Left ventricle myocardium inferior (tissue), 1 donor: ENCODE measurements at regions not wholly inside any gene's neighbourhood (a gene's known extent, or its start where the extent isn't known, plus 50 kb on each side); places are given as distances from the start of the nearest gene placed in this dataset.

ENCODE experiments used
- DNase-seq: peaks from one replicate; pipeline ENCODE4 v3.0.0-alpha.2; 2020
- H3K27ac ChIP-seq: fragments of 200-600 bp; replicated peaks from 2 replicates; pipeline ENCODE4 v1.8.0; 2021
- H3K27me3 ChIP-seq: fragments of 200-600 bp; 2 replicates; pipeline ENCODE4 v1.8.0; 2021; ENCODE audit warnings: low read depth
- H3K36me3 ChIP-seq: fragments of 200-600 bp; 2 replicates; pipeline ENCODE4 v1.8.0; 2021
- H3K4me1 ChIP-seq: fragments of 200-600 bp; 2 replicates; pipeline ENCODE4 v1.8.0; 2021
- H3K4me3 ChIP-seq: fragments of 200-600 bp; 2 replicates; pipeline ENCODE4 v1.8.0; 2021; ENCODE audit warnings: mild to moderate bottlenecking, moderate library complexity
- H3K9me3 ChIP-seq: fragments of 200-600 bp; replicated peaks from 2 replicates; pipeline ENCODE4 v1.8.0; 2021
- intact Hi-C: fragments of 100-400 bp; cut with micrococcal nuclease; formaldehyde crosslinking; loops from one replicate; pipeline ENCODE4 v1.11.0; 2022
- TF ChIP-seq, protein P1 (sequence below): fragments of 200-600 bp; IDR thresholded peaks from 2 replicates; pipeline ENCODE4 v1.8.0; 2021; ENCODE audit warnings: antibody characterized with exemption, mild to moderate bottlenecking, borderline replicate concordance
- donor health status: DM: no; HTN: yes; CAD: no; lungs with severe emphysema.

DNA sequence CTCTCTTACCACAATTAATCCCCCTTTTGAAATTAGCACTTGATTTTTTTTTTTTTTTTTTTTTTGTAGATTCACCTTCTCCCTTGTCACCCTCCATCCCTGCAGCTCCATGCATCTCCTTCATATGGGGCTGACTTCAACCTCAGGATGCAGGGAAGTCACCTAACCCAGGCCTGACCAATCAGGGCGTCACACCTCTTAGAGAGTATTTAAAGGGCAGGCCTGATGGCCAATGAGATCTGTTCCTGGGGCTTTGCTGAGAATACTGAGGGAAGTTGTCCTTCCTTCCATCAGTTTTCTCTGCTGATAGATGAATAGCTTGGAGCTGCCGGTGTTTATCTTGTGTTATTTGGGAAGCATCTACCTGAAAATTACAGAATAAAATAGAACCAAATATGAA is 1104.7 kb upstream of the TMEM132C start:
- Histone ChIP-seq H3K27ac (no peak overlapping the region), H3K36me3 (no peaks in the 10 kb centered on the region), H3K4me3 (no peak overlapping the region), H3K27me3 (no peaks in the 10 kb centered on the region), H3K4me1 (peaks cover 10% of the 10 kb centered on the region), H3K9me3 (no peaks in the 10 kb centered on the region)
- TF ChIP-seq, protein P1, sequence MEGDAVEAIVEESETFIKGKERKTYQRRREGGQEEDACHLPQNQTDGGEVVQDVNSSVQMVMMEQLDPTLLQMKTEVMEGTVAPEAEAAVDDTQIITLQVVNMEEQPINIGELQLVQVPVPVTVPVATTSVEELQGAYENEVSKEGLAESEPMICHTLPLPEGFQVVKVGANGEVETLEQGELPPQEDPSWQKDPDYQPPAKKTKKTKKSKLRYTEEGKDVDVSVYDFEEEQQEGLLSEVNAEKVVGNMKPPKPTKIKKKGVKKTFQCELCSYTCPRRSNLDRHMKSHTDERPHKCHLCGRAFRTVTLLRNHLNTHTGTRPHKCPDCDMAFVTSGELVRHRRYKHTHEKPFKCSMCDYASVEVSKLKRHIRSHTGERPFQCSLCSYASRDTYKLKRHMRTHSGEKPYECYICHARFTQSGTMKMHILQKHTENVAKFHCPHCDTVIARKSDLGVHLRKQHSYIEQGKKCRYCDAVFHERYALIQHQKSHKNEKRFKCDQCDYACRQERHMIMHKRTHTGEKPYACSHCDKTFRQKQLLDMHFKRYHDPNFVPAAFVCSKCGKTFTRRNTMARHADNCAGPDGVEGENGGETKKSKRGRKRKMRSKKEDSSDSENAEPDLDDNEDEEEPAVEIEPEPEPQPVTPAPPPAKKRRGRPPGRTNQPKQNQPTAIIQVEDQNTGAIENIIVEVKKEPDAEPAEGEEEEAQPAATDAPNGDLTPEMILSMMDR, result no peak
- intact Hi-C loops, result no loop called here
- no peak for DNase-seq

DNA sequence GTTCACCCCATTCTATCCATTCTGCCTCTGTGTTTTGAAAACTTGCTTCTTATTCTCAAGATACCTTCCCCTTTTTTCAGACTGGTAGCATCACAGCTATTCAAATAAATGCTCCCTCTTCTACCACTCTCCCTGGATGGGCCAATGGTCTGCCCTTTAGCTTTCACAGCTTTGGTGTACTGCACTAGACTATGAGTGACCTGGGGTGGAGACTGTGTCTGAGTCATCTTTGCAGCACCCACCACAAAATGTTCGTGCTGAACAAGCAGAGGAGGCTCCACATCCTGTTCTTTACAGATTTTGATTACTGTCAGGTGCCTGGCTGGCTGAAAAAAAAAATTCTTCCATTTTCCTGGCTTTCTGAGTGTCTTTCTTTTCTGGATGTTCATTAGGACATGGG is 1104.1 kb upstream of the TMEM132C start:
- intact Hi-C loops, result no loop called here
- no peaks in the 10 kb centered on the region for H3K27me3 ChIP-seq
- no peak overlapping the region for H3K4me3 ChIP-seq
- H3K4me1 ChIP-seq, result peaks cover 10% of the 10 kb centered on the region
- no peak for DNase-seq
- H3K9me3 ChIP-seq, result no peaks in the 10 kb centered on the region
- H3K27ac ChIP-seq, result peak overlapping the region; percentile 86
- H3K36me3 ChIP-seq, result no peaks in the 10 kb centered on the region
- TF ChIP-seq, protein P1, result no peak

DNA sequence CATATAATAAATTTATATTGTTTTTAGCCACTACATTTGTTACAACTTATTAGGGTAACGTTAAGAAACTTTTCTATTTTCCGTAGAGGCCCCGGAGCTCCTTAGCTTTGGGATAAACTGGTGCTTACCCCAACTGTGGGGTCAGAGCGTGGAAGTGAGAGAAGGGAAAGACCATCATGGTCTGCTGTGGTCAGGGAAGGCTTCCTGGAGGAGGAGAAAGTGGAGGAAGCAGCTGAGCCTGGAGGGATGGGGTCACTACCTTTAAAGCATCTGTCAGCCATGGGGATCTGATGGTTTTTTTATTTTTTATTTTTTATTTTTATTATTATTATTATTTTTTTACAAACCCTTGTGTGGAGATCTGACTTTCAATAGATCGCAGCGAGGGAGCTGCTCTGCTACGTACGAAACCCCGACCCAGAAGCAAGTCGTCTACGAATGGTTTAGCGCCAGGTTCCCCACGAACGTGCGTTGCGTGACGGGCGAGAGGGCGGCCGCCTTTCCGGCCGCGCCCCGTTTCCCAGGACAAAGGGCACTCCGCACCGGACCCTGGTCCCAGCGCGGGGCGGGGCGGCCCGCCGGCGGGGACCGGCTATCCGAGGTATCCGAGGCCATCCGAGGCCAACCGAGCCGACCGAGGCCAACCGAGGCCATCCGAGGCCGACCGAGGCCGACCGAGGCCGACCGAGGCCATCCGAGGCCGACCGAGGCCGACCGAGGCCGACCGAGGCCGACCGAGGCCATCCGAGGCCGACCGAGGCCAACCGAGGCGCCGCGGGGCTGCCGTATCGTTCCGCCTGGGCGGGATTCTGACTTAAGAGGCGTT is 1101.2 kb upstream of the TMEM132C start:
- peak; percentile 84 for DNase-seq
- peaks cover 10% of the 10 kb centered on the region for H3K4me1 ChIP-seq
- H3K36me3 ChIP-seq, result no peaks in the 10 kb centered on the region
- intact Hi-C loops, result no loop called here
- TF ChIP-seq, protein P1, result no peak
- H3K27ac ChIP-seq, result peak overlapping the region; percentile 86
- H3K4me3 ChIP-seq, result peak overlapping the region; percentile 67
- H3K27me3 ChIP-seq, result peaks cover 16% of the 10 kb centered on the region
- H3K9me3 ChIP-seq, result no peaks in the 10 kb centered on the region

DNA sequence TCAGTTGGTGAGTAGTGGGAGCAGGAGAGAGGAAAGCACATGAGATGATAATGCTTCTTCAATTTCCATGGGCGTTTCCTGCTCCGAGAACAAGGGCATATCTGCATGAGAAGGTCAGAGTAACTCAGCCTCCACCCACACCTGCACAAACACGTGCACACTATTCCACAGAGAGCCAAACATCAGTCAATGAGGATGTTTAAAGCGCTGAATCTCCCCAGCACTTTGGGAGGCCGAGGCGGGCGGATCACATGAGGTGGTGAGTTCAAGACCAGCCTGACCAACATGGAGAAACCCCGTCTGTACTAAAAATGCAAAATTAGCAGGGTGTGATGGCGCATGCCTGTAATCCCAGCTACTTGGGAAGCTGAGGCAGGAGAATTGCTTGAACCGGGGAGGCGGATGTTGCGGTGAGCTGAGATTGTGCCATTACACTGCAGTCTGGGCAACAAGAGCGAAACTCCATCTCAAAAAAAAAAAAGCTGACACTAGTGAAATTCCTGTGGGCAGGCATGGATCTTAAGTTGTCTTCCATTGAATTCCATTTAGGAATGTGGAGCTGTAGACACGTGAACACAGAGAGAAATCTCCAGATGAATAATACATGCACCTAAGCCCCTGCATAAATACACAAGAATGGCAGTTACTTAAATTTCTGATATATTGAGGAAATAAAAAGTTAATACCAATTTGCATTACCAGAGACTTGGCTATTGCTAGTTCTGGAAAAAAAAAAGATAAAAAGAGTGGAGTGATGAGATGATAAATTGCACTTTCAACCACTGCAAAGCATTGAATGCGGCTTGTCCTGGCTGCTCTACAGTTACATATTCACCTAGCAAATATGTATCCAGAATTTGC is 1097.4 kb upstream of the TMEM132C start:
- H3K9me3 ChIP-seq, result peaks cover 5% of the 10 kb centered on the region
- H3K4me1 ChIP-seq, result peaks cover 4% of the 10 kb centered on the region
- H3K36me3 ChIP-seq, result no peaks in the 10 kb centered on the region
- no peak overlapping the region for H3K4me3 ChIP-seq
- TF ChIP-seq, protein P1, result no peak
- intact Hi-C loops, result no loop called here
- peaks cover 19% of the 10 kb centered on the region for H3K27me3 ChIP-seq
- H3K27ac ChIP-seq, result no peak overlapping the region
- DNase-seq, result no peak

DNA sequence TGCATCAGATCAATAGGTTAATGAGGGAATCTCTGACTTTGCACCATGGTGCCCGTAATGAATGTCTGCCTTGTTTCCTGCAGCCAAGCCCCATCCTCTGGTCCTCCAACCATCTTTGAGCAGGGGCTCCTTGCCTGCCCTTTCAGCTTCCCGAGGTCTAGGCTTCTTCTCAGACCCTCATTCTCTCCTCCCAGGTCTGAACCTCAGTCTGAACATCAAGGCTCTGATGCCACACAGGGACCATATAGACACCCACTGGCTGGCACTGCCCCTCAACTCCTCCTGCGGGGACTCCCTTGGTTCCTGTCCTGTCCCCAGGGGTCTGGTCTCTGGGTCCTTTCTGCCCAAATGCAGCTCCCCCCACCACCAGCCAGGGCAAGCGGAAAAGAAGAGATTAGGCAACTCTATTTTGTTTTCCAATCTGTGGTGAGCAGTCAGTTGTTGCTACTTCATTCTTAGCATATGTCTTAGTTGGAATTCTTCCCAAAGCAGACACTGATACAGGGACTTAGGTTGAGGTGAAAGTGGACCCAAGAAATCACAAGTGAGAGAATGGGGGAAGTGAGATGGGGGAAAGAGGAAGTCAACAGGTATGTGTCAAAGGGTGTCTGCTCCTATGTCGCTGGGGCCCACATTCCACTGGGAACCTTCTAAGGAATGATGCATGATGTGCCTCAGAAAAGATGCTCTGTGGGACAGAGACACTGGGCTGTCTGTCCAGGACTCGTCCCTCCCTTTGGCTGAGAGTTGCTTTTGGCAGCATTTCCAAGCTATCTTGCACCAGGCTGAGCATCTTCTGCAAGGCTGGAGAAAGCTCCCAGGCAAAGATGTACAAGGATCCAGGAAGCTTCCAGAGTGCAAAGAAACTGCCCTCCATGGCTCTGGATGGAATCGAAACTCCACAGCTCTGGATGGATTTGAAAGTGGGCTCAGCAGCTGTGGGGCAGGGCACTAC is 1096.5 kb upstream of the TMEM132C start:
- H3K27ac ChIP-seq, result no peak overlapping the region
- H3K9me3 ChIP-seq, result peaks cover 15% of the 10 kb centered on the region
- no peaks in the 10 kb centered on the region for H3K36me3 ChIP-seq
- TF ChIP-seq, protein P1, result no peak
- H3K4me3 ChIP-seq, result no peak overlapping the region
- no peak for DNase-seq
- H3K4me1 ChIP-seq, result peaks cover 4% of the 10 kb centered on the region
- intact Hi-C loops, result no loop called here
- peaks cover 19% of the 10 kb centered on the region for H3K27me3 ChIP-seq
